H9 (cell line): ENCODE measurements at regions not wholly inside any gene's neighbourhood (a gene's known extent, or its start where the extent isn't known, plus 50 kb on each side); places are given as distances from the start of the nearest gene placed in this dataset.

Experiments
- DNase-seq: peaks from one replicate; pipeline ENCODE4 v3.0.0-alpha.2; 2017
- H2AFZ ChIP-seq: one replicate; pipeline ENCODE4 v1.6.1; 2013; ENCODE audit warnings: mild to moderate bottlenecking, low read length, control low read depth, moderate library complexity
- H2AK5ac ChIP-seq: 2 replicates; pipeline ENCODE4 v1.6.1; 2013; ENCODE audit warnings: low read length, control low read depth, mixed read lengths; ENCODE audit not compliant: insufficient read length
- H2BK120ac ChIP-seq: one replicate; pipeline ENCODE4 v1.6.1; 2013; ENCODE audit warnings: low read depth, mild to moderate bottlenecking, low read length, control low read depth, inconsistent platforms; ENCODE audit not compliant: poor library complexity, severe bottlenecking
- H2BK12ac ChIP-seq: 2 replicates; pipeline ENCODE4 v1.6.1; 2013; ENCODE audit warnings: low read length, control low read depth, mixed read lengths, low read depth; ENCODE audit not compliant: insufficient read length
- H2BK15ac ChIP-seq: 2 replicates; pipeline ENCODE4 v1.6.1; 2013; ENCODE audit warnings: low read depth, low read length, control low read depth
- H2BK20ac ChIP-seq: one replicate; pipeline ENCODE4 v1.6.1; 2013; ENCODE audit warnings: low read depth, mild to moderate bottlenecking, low read length, control low read depth, inconsistent platforms; ENCODE audit not compliant: poor library complexity, severe bottlenecking
- H2BK5ac ChIP-seq: 2 replicates; pipeline ENCODE4 v1.6.1; 2013; ENCODE audit warnings: low read length, control low read depth, mixed read lengths; ENCODE audit not compliant: insufficient read length
- H3K14ac ChIP-seq: 2 replicates; pipeline ENCODE4 v1.6.1; 2013; ENCODE audit warnings: low read length, control low read depth; ENCODE audit not compliant: insufficient read depth
- H3K18ac ChIP-seq: 2 replicates; pipeline ENCODE4 v1.6.1; 2013; ENCODE audit warnings: low read depth, mild to moderate bottlenecking, mixed read lengths, low read length, control low read depth; ENCODE audit not compliant: insufficient read length
- H3K23ac ChIP-seq: 2 replicates; pipeline ENCODE4 v1.6.1; 2013; ENCODE audit warnings: low read length, control low read depth, mixed read lengths, low read depth; ENCODE audit not compliant: insufficient read length
- H3K23me2 ChIP-seq: 2 replicates; pipeline ENCODE4 v1.6.1; 2013; ENCODE audit warnings: low read depth, mild to moderate bottlenecking, mixed read lengths, low read length, control low read depth; ENCODE audit not compliant: insufficient read length, poor library complexity, severe bottlenecking
- H3K27ac ChIP-seq: 2 replicates; pipeline ENCODE4 v1.5.1; 2013; ENCODE audit warnings: low read length, control low read depth, mixed read lengths, low read depth; ENCODE audit not compliant: insufficient read length
- H3K27me3 ChIP-seq: 2 replicates; pipeline ENCODE4 v1.6.1; 2013; ENCODE audit warnings: low read length, control low read depth, inconsistent platforms; ENCODE audit not compliant: insufficient read depth
- H3K4ac ChIP-seq: 2 replicates; pipeline ENCODE4 v1.6.1; 2013; ENCODE audit warnings: low read depth, mild to moderate bottlenecking, control low read depth, inconsistent platforms, low read length, moderate library complexity
- H3K4me1 ChIP-seq: 2 replicates; pipeline ENCODE4 v1.6.1; 2013; ENCODE audit warnings: low read length, control low read depth, inconsistent platforms; ENCODE audit not compliant: insufficient read depth
- H3K4me2 ChIP-seq: 2 replicates; pipeline ENCODE4 v1.6.1; 2013; ENCODE audit warnings: low read length, control low read depth, mixed read lengths; ENCODE audit not compliant: insufficient read length, insufficient read depth
- H3K56ac ChIP-seq: 2 replicates; pipeline ENCODE4 v1.6.1; 2013; ENCODE audit warnings: low read depth, mild to moderate bottlenecking, mixed read lengths, low read length, control low read depth; ENCODE audit not compliant: insufficient read length
- H3K79me1 ChIP-seq: 2 replicates; pipeline ENCODE4 v1.6.1; 2013; ENCODE audit warnings: low read depth, mild to moderate bottlenecking, moderate library complexity, low read length, control low read depth, inconsistent platforms; ENCODE audit not compliant: insufficient read depth, poor library complexity, severe bottlenecking
- H3K79me2 ChIP-seq: 2 replicates; pipeline ENCODE4 v1.6.1; 2013; ENCODE audit warnings: low read length, control low read depth, inconsistent platforms; ENCODE audit not compliant: insufficient read depth
- H3K9ac ChIP-seq: 2 replicates; pipeline ENCODE4 v1.6.1; 2013; ENCODE audit warnings: low read length, control low read depth, mixed read lengths; ENCODE audit not compliant: insufficient read length; ENCODE audit errors: extremely low read depth
- H3K9me3 ChIP-seq: one replicate; pipeline ENCODE4 v1.6.1; 2013; ENCODE audit warnings: low read depth, low read length, inconsistent platforms; ENCODE audit not compliant: control insufficient read depth
- H3T11ph ChIP-seq: one replicate; pipeline ENCODE4 v1.6.1; 2013; ENCODE audit warnings: mild to moderate bottlenecking, low read length, control low read depth, inconsistent platforms
- H4K20me1 ChIP-seq: one replicate; pipeline ENCODE4 v1.6.1; 2013; ENCODE audit not compliant: control insufficient read depth, insufficient read length, insufficient read depth
- H4K5ac ChIP-seq: 2 replicates; pipeline ENCODE4 v1.6.1; 2013; ENCODE audit warnings: low read depth, mild to moderate bottlenecking, mixed read lengths, low read length, control low read depth; ENCODE audit not compliant: insufficient read length
- H4K8ac ChIP-seq: replicated peaks from 2 replicates; pipeline ENCODE4 v1.6.1; 2013; ENCODE audit warnings: low read length, control low read depth, mixed read lengths, low read depth; ENCODE audit not compliant: insufficient read length
- H4K91ac ChIP-seq: 2 replicates; pipeline ENCODE4 v1.6.1; 2013; ENCODE audit warnings: low read depth, mild to moderate bottlenecking, moderate library complexity, mixed read lengths, low read length, control low read depth; ENCODE audit not compliant: insufficient read length
- H3K27ac Mint-ChIP-seq, 3 experiments: 2 replicates in 2 of 3; 3 replicates in 1 of 3; pipeline ENCODE4 v1.8.0; 2020 to 2021; ENCODE audit warnings: mixed read lengths in 3 of 3, mild to moderate bottlenecking in 1 of 3, moderate library complexity in 1 of 3
- H3K27me3 Mint-ChIP-seq: 2 replicates; pipeline ENCODE4 v1.8.0; 2021; ENCODE audit warnings: low read depth, mild to moderate bottlenecking, moderate library complexity, mixed read lengths
- H3K36me3 Mint-ChIP-seq, 3 experiments: 2 replicates in 2 of 3; 3 replicates in 1 of 3; pipeline ENCODE4 v1.8.0; 2020 to 2021; ENCODE audit warnings: low read depth in 3 of 3, mixed read lengths in 3 of 3; ENCODE audit not compliant: insufficient read depth in 1 of 3
- H3K4me1 Mint-ChIP-seq, 2 experiments: 2 replicates each; pipeline ENCODE4 v1.8.0; 2020; ENCODE audit warnings: mixed read lengths in 2 of 2
- H3K4me3 Mint-ChIP-seq, 2 experiments: 2 replicates in 1 of 2; 3 replicates in 1 of 2; pipeline ENCODE4 v1.8.0; 2020 to 2021; ENCODE audit warnings: mild to moderate bottlenecking in 2 of 2, mixed read lengths in 2 of 2, moderate library complexity in 1 of 2
- H3K9me3 Mint-ChIP-seq, 2 experiments: 2 replicates in 1 of 2; 3 replicates in 1 of 2; pipeline ENCODE4 v1.8.0; 2020; ENCODE audit warnings: mild to moderate bottlenecking in 2 of 2, mixed read lengths in 2 of 2, moderate library complexity in 1 of 2
- CTCF ChIP-seq: fragments of 200-600 bp; sonication (generic); conservative IDR thresholded peaks from 3 replicates; pipeline ENCODE4 v1.8.0; 2021; ENCODE audit warnings: antibody characterized with exemption, mild to moderate bottlenecking
- WGBS: extraction: QIAGEN DNeasy Blood & Tissue Kit; methylation state at CpG from one replicate; pipeline ENCODE4 v1.1.7; 2013; ENCODE audit warnings: missing lambda C conversion rate, low lambda C conversion rate, mixed read lengths; ENCODE audit not compliant: insufficient read length; ENCODE audit errors: extremely low coverage; 5-methylcytosine and 5-hydroxymethylcytosine counted together

GRCh38 chr11:116563712-116564047, 209.1 kb downstream of the BUD13 start:
- H4K20me1 ChIP-seq, result no peaks in the 10 kb centered on the region
- TF ChIP-seq CTCF, result no peak
- Mint-ChIP-seq H3K27ac (no peak overlapping the region; a peak in 1 of 7 replicates), H3K4me3 (no peak overlapping the region), H3K36me3 (no peaks in the 10 kb centered on the region; a peak in 1 of 7 replicates), H3K27me3 (peaks cover 68% of the 10 kb centered on the region), H3K4me1 (peaks cover 15 to 19% of the 10 kb centered on the region in 2 experiments), H3K9me3 (peaks cover 0 to 3% of the 10 kb centered on the region in 2 experiments; a peak in 2 of 5 replicates)
- no peak overlapping the region for H3K4ac ChIP-seq
- H2BK12ac ChIP-seq, result no peak overlapping the region
- H2BK120ac ChIP-seq, result no peak overlapping the region
- no peaks in the 10 kb centered on the region for H3K79me2 ChIP-seq
- H4K5ac ChIP-seq, result no peak overlapping the region
- no peak overlapping the region for H3K9ac ChIP-seq
- H2BK15ac ChIP-seq, result no peak overlapping the region
- H3K4me1 ChIP-seq, result no peaks in the 10 kb centered on the region
- no peak overlapping the region for H3K14ac ChIP-seq
- no peaks in the 10 kb centered on the region for H3K23me2 ChIP-seq
- H3K4me2 ChIP-seq, result no peak overlapping the region
- H3K79me1 ChIP-seq, result no peaks in the 10 kb centered on the region
- H3K9me3 ChIP-seq, result no peaks in the 10 kb centered on the region
- DNase-seq, result no peak
- WGBS, result no CpG with 5 or more reads among the region's 6 CpGs
- H2AFZ ChIP-seq, result no peak overlapping the region
- H3K27me3 ChIP-seq, result no peaks in the 10 kb centered on the region
- H3K27ac ChIP-seq, result no peak overlapping the region
- H2BK20ac ChIP-seq, result no peak overlapping the region
- H4K91ac ChIP-seq, result no peak overlapping the region
- H3K23ac ChIP-seq, result no peak overlapping the region
- no peak overlapping the region for H3K18ac ChIP-seq
- H2AK5ac ChIP-seq, result no peak overlapping the region
- no peak overlapping the region for H2BK5ac ChIP-seq
- H3T11ph ChIP-seq, result no peak overlapping the region
- H4K8ac ChIP-seq, result no peak overlapping the region
- no peak overlapping the region for H3K56ac ChIP-seq
